Fibroblast of the aortic adventitia (primary cell): ENCODE measurements at regions not wholly inside any gene's neighbourhood (a gene's known extent, or its start where the extent isn't known, plus 50 kb on each side); places are given as distances from the start of the nearest gene placed in this dataset.

Experiments
- DNase-seq: peaks from one replicate; pipeline ENCODE4 v3.0.0-alpha.2; 2010; ENCODE audit warnings: low read depth
- H3K4me3 ChIP-seq: 2 replicates; pipeline ENCODE4 v1.5.1; 2011; ENCODE audit warnings: low read depth, mild to moderate bottlenecking, control low read depth, low read length, moderate library complexity
- TF ChIP-seq, protein P1 (sequence below): IDR thresholded peaks from 2 replicates; pipeline ENCODE4 v1.5.1; 2011; ENCODE audit warnings: mild to moderate bottlenecking, low read length, control low read depth, inconsistent platforms; ENCODE audit not compliant: insufficient read depth

DNA sequence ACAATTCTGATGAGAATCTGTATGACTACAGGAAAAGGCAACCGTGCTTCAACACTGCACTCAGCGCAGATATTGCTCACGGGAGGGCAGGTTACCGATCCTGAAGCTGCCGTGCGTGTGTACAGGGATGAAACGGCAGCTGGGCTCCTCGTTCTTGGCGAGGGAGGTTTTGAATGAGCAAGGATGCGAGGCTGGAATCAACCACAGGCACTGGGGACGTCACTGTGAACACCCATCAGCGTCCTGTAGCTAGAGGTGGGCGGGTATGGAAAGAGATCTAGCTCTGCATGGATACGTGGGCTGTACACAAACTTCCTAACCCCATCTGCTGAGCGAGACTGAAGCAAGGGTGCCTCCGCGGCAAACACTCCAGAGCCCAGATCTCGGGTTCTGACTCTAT lies 84.3 kb upstream of the COL5A1 start:
- TF ChIP-seq, protein P1, sequence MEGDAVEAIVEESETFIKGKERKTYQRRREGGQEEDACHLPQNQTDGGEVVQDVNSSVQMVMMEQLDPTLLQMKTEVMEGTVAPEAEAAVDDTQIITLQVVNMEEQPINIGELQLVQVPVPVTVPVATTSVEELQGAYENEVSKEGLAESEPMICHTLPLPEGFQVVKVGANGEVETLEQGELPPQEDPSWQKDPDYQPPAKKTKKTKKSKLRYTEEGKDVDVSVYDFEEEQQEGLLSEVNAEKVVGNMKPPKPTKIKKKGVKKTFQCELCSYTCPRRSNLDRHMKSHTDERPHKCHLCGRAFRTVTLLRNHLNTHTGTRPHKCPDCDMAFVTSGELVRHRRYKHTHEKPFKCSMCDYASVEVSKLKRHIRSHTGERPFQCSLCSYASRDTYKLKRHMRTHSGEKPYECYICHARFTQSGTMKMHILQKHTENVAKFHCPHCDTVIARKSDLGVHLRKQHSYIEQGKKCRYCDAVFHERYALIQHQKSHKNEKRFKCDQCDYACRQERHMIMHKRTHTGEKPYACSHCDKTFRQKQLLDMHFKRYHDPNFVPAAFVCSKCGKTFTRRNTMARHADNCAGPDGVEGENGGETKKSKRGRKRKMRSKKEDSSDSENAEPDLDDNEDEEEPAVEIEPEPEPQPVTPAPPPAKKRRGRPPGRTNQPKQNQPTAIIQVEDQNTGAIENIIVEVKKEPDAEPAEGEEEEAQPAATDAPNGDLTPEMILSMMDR, result no peak
- no peak for DNase-seq
- H3K4me3 ChIP-seq, result no peak overlapping the region

DNA sequence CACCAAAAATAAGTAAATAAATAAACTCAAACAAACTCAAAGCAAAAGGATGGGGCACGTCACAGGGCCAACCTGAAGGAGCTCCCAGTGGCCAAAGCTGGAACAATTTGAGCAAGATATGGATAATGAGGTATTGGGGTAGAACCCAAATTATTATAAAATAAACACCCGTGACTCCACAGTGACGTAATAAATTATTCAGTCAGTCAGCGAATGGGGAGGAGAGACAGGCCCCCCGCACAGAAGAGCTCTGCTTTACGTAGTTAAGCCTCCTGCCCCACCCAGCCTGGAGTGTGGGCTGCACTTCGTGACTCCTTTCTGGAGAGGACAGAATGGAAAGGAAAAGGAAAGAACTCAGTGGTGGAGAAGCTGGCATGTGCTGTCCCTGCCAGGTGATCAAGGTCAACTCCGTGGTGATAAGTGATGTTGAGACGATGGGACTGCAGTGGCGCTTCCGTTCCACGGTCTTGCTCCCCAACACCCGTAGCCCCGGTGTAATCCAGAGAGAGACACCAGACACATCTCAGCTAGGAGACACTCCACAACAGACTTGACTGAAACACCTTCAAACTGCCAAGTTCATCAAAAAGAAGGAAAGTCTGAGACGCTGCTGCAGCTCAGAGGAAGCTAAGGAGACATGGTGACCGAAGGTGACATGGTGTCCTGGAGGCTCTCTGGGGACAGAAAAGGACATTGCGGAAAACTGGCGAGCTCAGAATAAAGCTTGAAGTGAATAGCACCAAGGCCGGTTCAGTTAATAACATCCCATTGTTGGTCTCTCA lies 83.3 kb upstream of the COL5A1 start:
- TF ChIP-seq, protein P1, result no peak
- DNase-seq, result no peak
- H3K4me3 ChIP-seq, result no peak overlapping the region

DNA sequence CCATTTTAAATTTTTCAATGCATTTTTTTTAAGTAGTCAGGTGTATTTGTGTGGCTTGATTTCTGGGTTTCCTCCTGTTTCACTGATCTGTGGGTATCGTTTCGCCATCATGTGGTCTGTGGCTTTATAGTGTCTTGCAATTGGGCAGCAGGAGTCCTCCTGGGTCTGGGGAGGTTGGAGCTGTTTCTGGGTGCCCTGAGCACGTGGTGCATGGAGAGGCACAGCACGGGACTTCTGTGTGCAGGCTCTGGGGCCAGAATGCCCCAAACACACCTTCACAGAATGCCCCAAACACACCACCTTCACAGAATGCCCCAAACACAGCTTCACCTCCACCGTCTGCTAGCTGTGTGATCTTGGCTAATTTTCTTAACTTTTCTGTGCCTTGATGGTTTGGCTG lies 82.6 kb upstream of the COL5A1 start:
- TF ChIP-seq, protein P1, result no peak
- no peak for DNase-seq
- H3K4me3 ChIP-seq, result no peak overlapping the region

DNA sequence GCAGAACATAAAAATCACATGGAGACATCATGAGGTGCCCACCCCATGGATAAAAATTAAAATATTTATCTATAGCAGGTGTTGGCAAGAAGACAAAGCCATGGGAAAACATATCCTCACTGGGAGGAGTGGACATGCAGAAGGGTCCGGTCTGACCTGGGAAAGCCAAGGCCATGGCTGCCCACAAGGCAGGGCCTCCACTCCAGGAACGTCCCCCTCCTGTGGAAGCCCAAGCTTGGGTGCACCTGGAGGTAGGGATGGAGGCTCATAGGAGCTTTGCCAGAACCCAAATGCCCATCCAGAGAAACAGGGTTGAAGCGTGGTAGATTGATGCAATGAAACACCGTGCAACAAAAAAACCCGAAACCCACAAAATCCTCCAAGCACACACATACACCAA lies 81.4 kb upstream of the COL5A1 start:
- no peak overlapping the region for H3K4me3 ChIP-seq
- DNase-seq, result no peak
- TF ChIP-seq, protein P1, result no peak

DNA sequence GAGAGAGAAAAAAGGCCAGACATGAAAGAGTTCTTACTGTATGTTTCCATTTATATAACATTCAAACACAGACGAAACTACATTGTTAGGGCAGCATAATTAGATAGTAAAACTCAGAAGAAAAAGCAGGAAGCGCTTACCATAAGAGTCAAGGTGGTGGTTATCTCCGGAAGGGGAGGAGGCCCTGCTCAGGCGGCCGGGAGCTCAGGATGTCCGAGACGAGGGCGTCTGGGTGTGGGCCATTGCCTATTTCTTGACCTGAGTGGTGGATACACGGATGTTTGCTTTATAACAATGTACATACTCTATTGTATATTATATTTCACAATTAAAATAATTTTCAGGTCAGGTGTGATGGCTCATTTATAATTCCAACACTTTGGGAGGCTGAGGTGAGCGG lies 80.9 kb upstream of the COL5A1 start:
- TF ChIP-seq, protein P1, result no peak
- no peak for DNase-seq
- no peak overlapping the region for H3K4me3 ChIP-seq

DNA sequence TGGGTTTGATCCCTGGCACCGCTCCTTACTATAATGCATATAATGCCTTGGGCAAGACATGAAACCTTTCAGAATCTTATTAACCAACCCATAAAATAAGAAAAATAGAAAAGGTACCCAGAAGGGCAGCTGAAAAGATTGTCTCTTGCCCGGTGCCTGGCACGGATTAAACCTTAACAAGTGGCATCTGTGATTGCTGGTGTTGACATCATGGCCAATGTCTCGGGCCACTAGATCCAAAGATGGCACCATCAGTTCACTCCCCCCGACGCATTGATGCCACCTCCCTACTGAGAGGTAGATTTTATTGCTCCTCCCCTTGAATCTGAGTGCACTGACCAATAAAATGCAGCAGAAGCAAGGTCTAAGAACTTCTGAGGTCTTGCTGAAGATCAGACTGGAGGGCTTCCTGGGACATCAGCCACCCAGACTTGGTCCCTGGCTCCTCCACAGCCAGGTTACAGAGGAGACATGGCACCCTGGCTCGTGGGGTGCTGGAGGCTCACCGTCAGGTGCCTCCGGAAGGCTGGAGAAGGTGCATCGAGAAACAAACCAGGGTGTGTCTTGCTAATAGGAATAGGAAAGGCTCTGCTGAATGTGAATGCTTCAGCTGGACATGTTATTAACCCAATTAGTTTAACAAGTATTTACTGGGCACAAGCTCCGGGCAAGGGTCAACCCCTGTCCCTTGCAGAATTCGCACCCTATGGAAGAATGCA lies 80.0 kb upstream of the COL5A1 start:
- H3K4me3 ChIP-seq, result no peak overlapping the region
- DNase-seq, result no peak
- TF ChIP-seq, protein P1, result no peak
